HEK293 (cell line): ENCODE measurements at regions not wholly inside any gene's neighbourhood (a gene's known extent, or its start where the extent isn't known, plus 50 kb on each side); places are given as distances from the start of the nearest gene placed in this dataset.

Experiments used
- CTCF ChIA-PET: fragments of 350-600 bp; formaldehyde crosslinking; extraction: SDS; loops from one replicate; lab custom pipeline; 2021; ENCODE audit warnings: antibody characterized with exemption; lab: Yijun Ruan, JAX
- POLR2A ChIA-PET: fragments of 300-600 bp; formaldehyde crosslinking; extraction: SDS; loops from one replicate; lab custom pipeline; 2020; ENCODE audit warnings: antibody characterized with exemption, inconsistent platforms; lab: Yijun Ruan, JAX
- H3K27ac ChIP-seq: fragments of 200-500 bp; sonication (Bioruptor generic); 2 replicates; pipeline ENCODE4 v1.5.1; 2014; ENCODE audit warnings: low read depth, low read length, control low read depth, inconsistent platforms; ENCODE audit errors: extremely low read depth
- H3K36me3 ChIP-seq, 2 experiments: fragments of 200-500 bp in 1 of 2; sonication (Bioruptor generic) in 1 of 2; 1 replicate in 1 of 2; 2 replicates in 1 of 2; pipeline ENCODE4 v1.5.1; 2014 to 2017; ENCODE audit warnings: inconsistent platforms in 2 of 2, low read length in 2 of 2; ENCODE audit not compliant: control insufficient read depth in 2 of 2, insufficient read depth in 1 of 2
- H3K4me1 ChIP-seq: fragments of 200-500 bp; sonication (Bioruptor generic); 2 replicates; pipeline ENCODE4 v1.5.1; 2014; ENCODE audit warnings: mild to moderate bottlenecking, low read length, inconsistent platforms; ENCODE audit not compliant: control insufficient read depth, insufficient read depth
- H3K4me3 ChIP-seq: 2 replicates; pipeline ENCODE4 v1.5.1; 2011; ENCODE audit warnings: low read depth, mild to moderate bottlenecking, control low read depth, low read length, moderate library complexity
- H3K9me3 ChIP-seq: fragments of 200-500 bp; sonication (Bioruptor generic); 2 replicates; pipeline ENCODE4 v1.5.1; 2014; ENCODE audit warnings: low read depth, low read length, inconsistent platforms; ENCODE audit not compliant: control insufficient read depth, insufficient read depth
- IKZF3 ChIP-seq: fragments of 450-650 bp; IDR thresholded peaks from 2 replicates; pipeline ENCODE4 v1.5.0; 2018; ENCODE audit warnings: missing biosample characterization, mild to moderate bottlenecking, missing genetic modification characterization, moderate library complexity
- ZEB2 ChIP-seq: fragments of 450-650 bp; formaldehyde crosslinking; IDR thresholded peaks from 2 replicates; pipeline ENCODE4 v1.5.1; 2016; ENCODE audit warnings: missing biosample characterization, missing genetic modification characterization
- ZNF132 ChIP-seq: fragments of 450-650 bp; formaldehyde crosslinking; IDR thresholded peaks from 2 replicates; pipeline ENCODE4 v1.5.1; 2017; ENCODE audit warnings: missing biosample characterization, missing genetic modification characterization, borderline replicate concordance
- ZNF16 ChIP-seq: fragments of 450-650 bp; formaldehyde crosslinking; IDR thresholded peaks from 2 replicates; pipeline ENCODE4 v1.5.1; 2016; ENCODE audit warnings: low read depth, missing biosample characterization, missing genetic modification characterization
- ZNF2 ChIP-seq: fragments of 450-650 bp; formaldehyde crosslinking; IDR thresholded peaks from 2 replicates; pipeline ENCODE4 v1.5.1; 2016; ENCODE audit warnings: missing biosample characterization, missing genetic modification characterization
- ZNF211 ChIP-seq: fragments of 450-650 bp; formaldehyde crosslinking; IDR thresholded peaks from 2 replicates; pipeline ENCODE4 v1.5.1; 2016; ENCODE audit warnings: low read depth, missing biosample characterization, missing genetic modification characterization
- ZNF23 ChIP-seq: fragments of 450-650 bp; formaldehyde crosslinking; IDR thresholded peaks from 2 replicates; pipeline ENCODE4 v1.5.1; 2016; ENCODE audit warnings: missing biosample characterization, missing genetic modification characterization, borderline replicate concordance
- ZNF302 ChIP-seq: fragments of 450-650 bp; formaldehyde crosslinking; IDR thresholded peaks from 2 replicates; pipeline ENCODE4 v1.5.1; 2016; ENCODE audit warnings: missing biosample characterization, missing genetic modification characterization, low read depth
- ZNF341 ChIP-seq: fragments of 450-650 bp; formaldehyde crosslinking; IDR thresholded peaks from 2 replicates; pipeline ENCODE4; 2016; ENCODE audit warnings: low read depth, missing biosample characterization, missing genetic modification characterization
- ZNF473 ChIP-seq: fragments of 450-650 bp; formaldehyde crosslinking; IDR thresholded peaks from 2 replicates; pipeline ENCODE4 v1.5.1; 2017; ENCODE audit warnings: missing biosample characterization, missing genetic modification characterization
- ZNF529 ChIP-seq: fragments of 450-650 bp; formaldehyde crosslinking; IDR thresholded peaks from 2 replicates; pipeline ENCODE4 v1.5.1; 2017; ENCODE audit warnings: missing genetic modification characterization, missing biosample characterization; ENCODE audit not compliant: insufficient replicate concordance
- ZNF629 ChIP-seq: fragments of 450-650 bp; formaldehyde crosslinking; IDR thresholded peaks from 2 replicates; pipeline ENCODE4 v1.5.1; 2017; ENCODE audit warnings: missing biosample characterization, missing genetic modification characterization
- ZNF785 ChIP-seq: fragments of 450-650 bp; formaldehyde crosslinking; IDR thresholded peaks from 2 replicates; pipeline ENCODE4 v1.5.1; 2016; ENCODE audit warnings: missing biosample characterization, missing genetic modification characterization
- TF ChIP-seq, protein P1 (sequence below): fragments of 450-650 bp; formaldehyde crosslinking; conservative IDR thresholded peaks from 2 replicates; pipeline ENCODE4 v1.5.1; 2016; ENCODE audit warnings: low read depth, missing biosample characterization, missing genetic modification characterization
- TF ChIP-seq, protein P2 (sequence below): fragments of 450-650 bp; formaldehyde crosslinking; IDR thresholded peaks from 2 replicates; pipeline ENCODE4 v1.5.1; 2016; ENCODE audit warnings: missing biosample characterization, missing genetic modification characterization
- TF ChIP-seq, protein P3 (sequence below): fragments of 450-650 bp; formaldehyde crosslinking; IDR thresholded peaks from 2 replicates; pipeline ENCODE4 v1.5.1; 2016; ENCODE audit warnings: missing biosample characterization, missing genetic modification characterization, low read depth
- TF ChIP-seq, protein P4 (sequence below): fragments of 450-650 bp; formaldehyde crosslinking; IDR thresholded peaks from 2 replicates; pipeline ENCODE4 v1.5.1; 2017; ENCODE audit warnings: missing biosample characterization, missing genetic modification characterization
- TF ChIP-seq, protein P5 (sequence below): fragments of 450-650 bp; formaldehyde crosslinking; IDR thresholded peaks from 2 replicates; pipeline ENCODE4 v1.5.1; 2017; ENCODE audit warnings: missing biosample characterization, missing genetic modification characterization
- TF ChIP-seq, protein P6 (sequence below): fragments of 450-650 bp; formaldehyde crosslinking; IDR thresholded peaks from 2 replicates; pipeline ENCODE4 v1.5.1; 2016; ENCODE audit warnings: missing biosample characterization, missing genetic modification characterization
- TF ChIP-seq, protein P7 (sequence below): fragments of 450-650 bp; formaldehyde crosslinking; IDR thresholded peaks from 2 replicates; pipeline ENCODE4 v1.5.1; 2016; ENCODE audit warnings: missing biosample characterization, missing genetic modification characterization

DNA sequence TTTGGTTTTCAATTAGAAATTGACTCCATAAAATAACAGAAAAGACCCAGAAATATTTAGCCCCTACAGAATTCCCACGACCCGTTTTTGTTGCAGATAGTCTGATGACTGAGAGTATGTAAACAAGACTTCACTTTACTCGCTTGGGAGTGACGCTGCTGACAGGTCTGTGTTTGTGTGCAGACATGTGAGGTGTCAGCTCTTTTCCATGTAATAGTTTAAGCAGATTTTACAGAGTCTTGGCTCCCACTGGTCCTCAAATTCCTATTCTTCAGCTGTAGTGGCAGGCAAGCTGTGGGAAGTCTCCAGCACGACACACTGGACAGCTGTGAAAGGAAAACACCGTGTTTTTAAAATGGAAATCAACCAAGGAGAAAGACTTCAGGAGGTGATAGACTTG is 455.7 kb downstream of the GABRG1 start (continued):
- TF ChIP-seq, protein P1, sequence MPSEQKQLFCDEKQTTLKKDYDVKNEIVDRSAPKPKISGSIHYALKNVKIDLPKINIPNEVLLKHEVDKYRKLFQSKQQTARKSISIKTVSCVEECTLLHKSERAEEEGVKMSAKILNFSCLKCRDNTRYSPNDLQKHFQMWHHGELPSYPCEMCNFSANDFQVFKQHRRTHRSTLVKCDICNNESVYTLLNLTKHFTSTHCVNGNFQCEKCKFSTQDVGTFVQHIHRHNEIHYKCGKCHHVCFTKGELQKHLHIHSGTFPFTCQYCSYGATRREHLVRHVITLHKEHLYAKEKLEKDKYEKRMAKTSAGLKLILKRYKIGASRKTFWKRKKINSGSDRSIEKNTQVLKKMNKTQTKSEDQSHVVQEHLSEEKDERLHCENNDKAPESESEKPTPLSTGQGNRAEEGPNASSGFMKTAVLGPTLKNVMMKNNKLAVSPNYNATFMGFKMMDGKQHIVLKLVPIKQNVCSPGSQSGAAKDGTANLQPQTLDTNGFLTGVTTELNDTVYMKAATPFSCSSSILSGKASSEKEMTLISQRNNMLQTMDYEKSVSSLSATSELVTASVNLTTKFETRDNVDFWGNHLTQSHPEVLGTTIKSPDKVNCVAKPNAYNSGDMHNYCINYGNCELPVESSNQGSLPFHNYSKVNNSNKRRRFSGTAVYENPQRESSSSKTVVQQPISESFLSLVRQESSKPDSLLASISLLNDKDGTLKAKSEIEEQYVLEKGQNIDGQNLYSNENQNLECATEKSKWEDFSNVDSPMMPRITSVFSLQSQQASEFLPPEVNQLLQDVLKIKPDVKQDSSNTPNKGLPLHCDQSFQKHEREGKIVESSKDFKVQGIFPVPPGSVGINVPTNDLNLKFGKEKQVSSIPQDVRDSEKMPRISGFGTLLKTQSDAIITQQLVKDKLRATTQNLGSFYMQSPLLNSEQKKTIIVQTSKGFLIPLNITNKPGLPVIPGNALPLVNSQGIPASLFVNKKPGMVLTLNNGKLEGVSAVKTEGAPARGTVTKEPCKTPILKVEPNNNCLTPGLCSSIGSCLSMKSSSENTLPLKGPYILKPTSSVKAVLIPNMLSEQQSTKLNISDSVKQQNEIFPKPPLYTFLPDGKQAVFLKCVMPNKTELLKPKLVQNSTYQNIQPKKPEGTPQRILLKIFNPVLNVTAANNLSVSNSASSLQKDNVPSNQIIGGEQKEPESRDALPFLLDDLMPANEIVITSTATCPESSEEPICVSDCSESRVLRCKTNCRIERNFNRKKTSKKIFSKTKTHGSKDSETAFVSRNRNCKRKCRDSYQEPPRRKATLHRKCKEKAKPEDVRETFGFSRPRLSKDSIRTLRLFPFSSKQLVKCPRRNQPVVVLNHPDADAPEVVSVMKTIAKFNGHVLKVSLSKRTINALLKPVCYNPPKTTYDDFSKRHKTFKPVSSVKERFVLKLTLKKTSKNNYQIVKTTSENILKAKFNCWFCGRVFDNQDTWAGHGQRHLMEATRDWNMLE (tag by site-specific recombination) = no peak
- TF ChIP-seq, protein P2, sequence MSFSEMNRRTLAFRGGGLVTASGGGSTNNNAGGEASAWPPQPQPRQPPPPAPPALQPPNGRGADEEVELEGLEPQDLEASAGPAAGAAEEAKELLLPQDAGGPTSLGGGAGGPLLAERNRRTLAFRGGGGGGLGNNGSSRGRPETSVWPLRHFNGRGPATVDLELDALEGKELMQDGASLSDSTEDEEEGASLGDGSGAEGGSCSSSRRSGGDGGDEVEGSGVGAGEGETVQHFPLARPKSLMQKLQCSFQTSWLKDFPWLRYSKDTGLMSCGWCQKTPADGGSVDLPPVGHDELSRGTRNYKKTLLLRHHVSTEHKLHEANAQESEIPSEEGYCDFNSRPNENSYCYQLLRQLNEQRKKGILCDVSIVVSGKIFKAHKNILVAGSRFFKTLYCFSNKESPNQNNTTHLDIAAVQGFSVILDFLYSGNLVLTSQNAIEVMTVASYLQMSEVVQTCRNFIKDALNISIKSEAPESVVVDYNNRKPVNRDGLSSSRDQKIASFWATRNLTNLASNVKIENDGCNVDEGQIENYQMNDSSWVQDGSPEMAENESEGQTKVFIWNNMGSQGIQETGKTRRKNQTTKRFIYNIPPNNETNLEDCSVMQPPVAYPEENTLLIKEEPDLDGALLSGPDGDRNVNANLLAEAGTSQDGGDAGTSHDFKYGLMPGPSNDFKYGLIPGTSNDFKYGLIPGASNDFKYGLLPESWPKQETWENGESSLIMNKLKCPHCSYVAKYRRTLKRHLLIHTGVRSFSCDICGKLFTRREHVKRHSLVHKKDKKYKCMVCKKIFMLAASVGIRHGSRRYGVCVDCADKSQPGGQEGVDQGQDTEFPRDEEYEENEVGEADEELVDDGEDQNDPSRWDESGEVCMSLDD = no peak
- no peak for TF ChIP-seq IKZF3 (tag by site-specific recombination)
- TF ChIP-seq ZNF785 (tag by site-specific recombination) = no peak
- no peak for TF ChIP-seq ZNF341 (tag by site-specific recombination)

DNA sequence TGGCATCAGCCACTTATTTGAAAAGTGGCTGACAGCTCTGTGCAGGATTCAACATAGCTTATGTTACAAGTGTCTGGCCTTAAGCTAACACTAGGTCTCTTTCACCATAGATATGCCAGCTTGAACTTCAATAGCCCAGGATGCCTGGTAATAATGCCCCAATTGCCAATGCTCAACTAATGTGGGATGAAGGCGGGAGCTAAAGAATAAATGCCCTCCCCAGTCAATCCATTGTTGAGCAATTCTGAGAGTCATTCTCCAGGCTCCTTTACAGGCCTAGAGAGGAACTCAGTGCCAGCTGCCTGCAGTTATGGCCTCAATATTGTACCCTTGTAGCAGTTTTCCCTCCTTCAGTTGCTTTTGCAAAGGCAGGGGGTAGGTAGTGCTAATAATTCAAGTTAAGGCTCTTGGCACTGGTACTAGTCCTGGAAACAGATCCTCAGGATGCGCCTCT is 460.2 kb downstream of the GABRG1 start:
- no peaks in the 10 kb centered on the region for H3K36me3 ChIP-seq
- TF ChIP-seq ZNF302 (tag by site-specific recombination) = no peak
- TF ChIP-seq, protein P3, sequence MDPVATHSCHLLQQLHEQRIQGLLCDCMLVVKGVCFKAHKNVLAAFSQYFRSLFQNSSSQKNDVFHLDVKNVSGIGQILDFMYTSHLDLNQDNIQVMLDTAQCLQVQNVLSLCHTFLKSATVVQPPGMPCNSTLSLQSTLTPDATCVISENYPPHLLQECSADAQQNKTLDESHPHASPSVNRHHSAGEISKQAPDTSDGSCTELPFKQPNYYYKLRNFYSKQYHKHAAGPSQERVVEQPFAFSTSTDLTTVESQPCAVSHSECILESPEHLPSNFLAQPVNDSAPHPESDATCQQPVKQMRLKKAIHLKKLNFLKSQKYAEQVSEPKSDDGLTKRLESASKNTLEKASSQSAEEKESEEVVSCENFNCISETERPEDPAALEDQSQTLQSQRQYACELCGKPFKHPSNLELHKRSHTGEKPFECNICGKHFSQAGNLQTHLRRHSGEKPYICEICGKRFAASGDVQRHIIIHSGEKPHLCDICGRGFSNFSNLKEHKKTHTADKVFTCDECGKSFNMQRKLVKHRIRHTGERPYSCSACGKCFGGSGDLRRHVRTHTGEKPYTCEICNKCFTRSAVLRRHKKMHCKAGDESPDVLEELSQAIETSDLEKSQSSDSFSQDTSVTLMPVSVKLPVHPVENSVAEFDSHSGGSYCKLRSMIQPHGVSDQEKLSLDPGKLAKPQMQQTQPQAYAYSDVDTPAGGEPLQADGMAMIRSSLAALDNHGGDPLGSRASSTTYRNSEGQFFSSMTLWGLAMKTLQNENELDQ (tag by site-specific recombination) = no peak
- TF ChIP-seq ZNF132 (tag by site-specific recombination) = no peak
- TF ChIP-seq ZNF529 (tag by site-specific recombination) = no peak
- no peak for TF ChIP-seq ZNF629
- TF ChIP-seq ZNF2 (tag by site-specific recombination) = no peak
- TF ChIP-seq ZNF23 = no peak
- TF ChIP-seq ZNF211 = no peak
- TF ChIP-seq, protein P4, sequence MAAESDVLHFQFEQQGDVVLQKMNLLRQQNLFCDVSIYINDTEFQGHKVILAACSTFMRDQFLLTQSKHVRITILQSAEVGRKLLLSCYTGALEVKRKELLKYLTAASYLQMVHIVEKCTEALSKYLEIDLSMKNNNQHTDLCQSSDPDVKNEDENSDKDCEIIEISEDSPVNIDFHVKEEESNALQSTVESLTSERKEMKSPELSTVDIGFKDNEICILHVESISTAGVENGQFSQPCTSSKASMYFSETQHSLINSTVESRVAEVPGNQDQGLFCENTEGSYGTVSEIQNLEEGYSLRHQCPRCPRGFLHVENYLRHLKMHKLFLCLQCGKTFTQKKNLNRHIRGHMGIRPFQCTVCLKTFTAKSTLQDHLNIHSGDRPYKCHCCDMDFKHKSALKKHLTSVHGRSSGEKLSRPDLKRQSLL (tag by site-specific recombination) = no peak
- TF ChIP-seq, protein P5, sequence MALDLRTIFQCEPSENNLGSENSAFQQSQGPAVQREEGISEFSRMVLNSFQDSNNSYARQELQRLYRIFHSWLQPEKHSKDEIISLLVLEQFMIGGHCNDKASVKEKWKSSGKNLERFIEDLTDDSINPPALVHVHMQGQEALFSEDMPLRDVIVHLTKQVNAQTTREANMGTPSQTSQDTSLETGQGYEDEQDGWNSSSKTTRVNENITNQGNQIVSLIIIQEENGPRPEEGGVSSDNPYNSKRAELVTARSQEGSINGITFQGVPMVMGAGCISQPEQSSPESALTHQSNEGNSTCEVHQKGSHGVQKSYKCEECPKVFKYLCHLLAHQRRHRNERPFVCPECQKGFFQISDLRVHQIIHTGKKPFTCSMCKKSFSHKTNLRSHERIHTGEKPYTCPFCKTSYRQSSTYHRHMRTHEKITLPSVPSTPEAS (tag by site-specific recombination) = no peak
- TF ChIP-seq, protein P6, sequence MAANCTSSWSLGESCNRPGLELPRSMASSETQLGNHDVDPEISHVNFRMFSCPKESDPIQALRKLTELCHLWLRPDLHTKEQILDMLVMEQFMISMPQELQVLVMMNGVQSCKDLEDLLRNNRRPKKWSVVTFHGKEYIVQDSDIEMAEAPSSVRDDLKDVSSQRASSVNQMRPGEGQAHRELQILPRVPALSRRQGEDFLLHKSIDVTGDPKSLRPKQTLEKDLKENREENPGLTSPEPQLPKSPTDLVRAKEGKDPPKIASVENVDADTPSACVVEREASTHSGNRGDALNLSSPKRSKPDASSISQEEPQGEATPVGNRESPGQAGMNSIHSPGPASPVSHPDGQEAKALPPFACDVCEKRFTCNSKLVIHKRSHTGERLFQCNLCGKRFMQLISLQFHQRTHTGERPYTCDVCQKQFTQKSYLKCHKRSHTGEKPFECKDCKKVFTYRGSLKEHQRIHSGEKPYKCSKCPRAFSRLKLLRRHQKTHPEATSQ (tag by site-specific recombination) = no peak
- TF ChIP-seq, protein P7, sequence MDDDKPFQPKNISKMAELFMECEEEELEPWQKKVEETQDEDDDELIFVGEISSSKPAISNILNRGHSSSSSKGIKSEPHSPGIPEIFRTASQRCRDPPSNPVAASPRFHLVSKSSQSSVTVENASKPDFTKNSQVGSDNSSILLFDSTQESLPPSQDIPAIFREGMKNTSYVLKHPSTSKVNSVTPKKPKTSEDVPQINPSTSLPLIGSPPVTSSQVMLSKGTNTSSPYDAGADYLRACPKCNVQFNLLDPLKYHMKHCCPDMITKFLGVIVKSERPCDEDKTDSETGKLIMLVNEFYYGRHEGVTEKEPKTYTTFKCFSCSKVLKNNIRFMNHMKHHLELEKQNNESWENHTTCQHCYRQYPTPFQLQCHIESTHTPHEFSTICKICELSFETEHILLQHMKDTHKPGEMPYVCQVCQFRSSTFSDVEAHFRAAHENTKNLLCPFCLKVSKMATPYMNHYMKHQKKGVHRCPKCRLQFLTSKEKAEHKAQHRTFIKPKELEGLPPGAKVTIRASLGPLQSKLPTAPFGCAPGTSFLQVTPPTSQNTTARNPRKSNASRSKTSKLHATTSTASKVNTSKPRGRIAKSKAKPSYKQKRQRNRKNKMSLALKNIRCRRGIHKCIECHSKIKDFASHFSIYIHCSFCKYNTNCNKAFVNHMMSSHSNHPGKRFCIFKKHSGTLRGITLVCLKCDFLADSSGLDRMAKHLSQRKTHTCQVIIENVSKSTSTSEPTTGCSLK (tag by site-specific recombination) = no peak
- no peak for TF ChIP-seq ZEB2
- no peak for TF ChIP-seq ZNF473 (tag by site-specific recombination)
- no peak for TF ChIP-seq ZNF16 (tag by site-specific recombination)
- no peaks in the 10 kb centered on the region for H3K4me1 ChIP-seq
- no peak overlapping the region for H3K27ac ChIP-seq
- H3K4me3 ChIP-seq = no peak overlapping the region
- no peaks in the 10 kb centered on the region for H3K9me3 ChIP-seq
- CTCF ChIA-PET = no interaction called here
- POLR2A ChIA-PET = no interaction called here
